GM12875 (cell line): ENCODE measurements at regions not wholly inside any gene's neighbourhood (a gene's known extent, or its start where the extent isn't known, plus 50 kb on each side); places are given as distances from the start of the nearest gene placed in this dataset.

Experiments
- H3K4me3 ChIP-seq: one replicate; pipeline ENCODE4 v1.5.1; 2011; ENCODE audit warnings: low read depth, low read length, control low read depth
- CTCF ChIP-seq: IDR thresholded peaks from 2 replicates; pipeline ENCODE4 v1.5.1; 2011; ENCODE audit warnings: low read depth, mild to moderate bottlenecking, control low read depth, inconsistent platforms, low read length, moderate library complexity, borderline replicate concordance; ENCODE audit not compliant: insufficient read depth

- H3K4me3 ChIP-seq = no peak overlapping the region
- TF ChIP-seq CTCF = no peak
Measured at GRCh38 chr9:109908459-109909390, 128.7 kb downstream of the PALM2AKAP2 start.

- no peak overlapping the region for H3K4me3 ChIP-seq
- TF ChIP-seq CTCF = no peak
Measured at GRCh38 chr9:109910671-109911518, 130.9 kb downstream of the PALM2AKAP2 start.

GRCh38 chr9:109912082-109912582, 132.1 kb downstream of the PALM2AKAP2 start:
- no peak for TF ChIP-seq CTCF
- no peak overlapping the region for H3K4me3 ChIP-seq

- TF ChIP-seq CTCF = no peak
- H3K4me3 ChIP-seq = no peak overlapping the region
Measured at GRCh38 chr9:109912726-109913460, 132.9 kb downstream of the PALM2AKAP2 start.

- no peak for TF ChIP-seq CTCF
- no peak overlapping the region for H3K4me3 ChIP-seq
Measured at GRCh38 chr9:109913461-109913810, 133.4 kb downstream of the PALM2AKAP2 start.

- no peak for TF ChIP-seq CTCF
- peak overlapping the region; percentile 23 for H3K4me3 ChIP-seq
Measured at GRCh38 chr9:109914280-109915027, 134.5 kb downstream of the PALM2AKAP2 start.
